ENCODE measurements at regions not wholly inside any gene's neighbourhood (a gene's known extent, or its start where the extent isn't known, plus 50 kb on each side); places are given as distances from the start of the nearest gene placed in this dataset.

GRCh38 chr4:38396091-38396490 lies 267.9 kb upstream of the KLF3 start:
- peak; percentile 28 for ATAC-seq (ENCODE audit: low FRiP score)
- no peak for TF ChIP-seq CTCF (IDR thresholded peaks at IDR 0.05)
- no peak for DNase-seq (ENCODE audit: low spot score)

GRCh38 chr4:38396845-38397547 lies 267.0 kb upstream of the KLF3 start:
- ATAC-seq (ENCODE audit: low FRiP score) (no peak), DNase-seq (ENCODE audit: low spot score) (no peak)
- TF ChIP-seq CTCF (IDR thresholded peaks at IDR 0.05), result no peak

- no peak for ATAC-seq (ENCODE audit: low FRiP score)
- no peak for TF ChIP-seq CTCF (IDR thresholded peaks at IDR 0.05)
- DNase-seq (ENCODE audit: low spot score), result no peak
These were observed 263.1 kb upstream of the KLF3 start for GRCh38 chr4:38400946-38401345.

- ATAC-seq (ENCODE audit: low FRiP score) (no peak), DNase-seq (ENCODE audit: low spot score) (no peak)
These were observed 257.8 kb upstream of the KLF3 start for GRCh38 chr4:38406243-38406642.

GRCh38 chr4:38409852-38410251 lies 254.1 kb upstream of the KLF3 start:
- no peak for TF ChIP-seq CTCF (IDR thresholded peaks at IDR 0.05)
- no peak for ATAC-seq (ENCODE audit: low FRiP score)
- DNase-seq (ENCODE audit: low spot score), result no peak

More at GRCh38 chr4:38406243-38406642, 257.8 kb upstream of the KLF3 start:
- TF ChIP-seq CTCF (IDR thresholded peaks at IDR 0.05), result no peak

GRCh38 chr4:38411092-38411491 lies 252.9 kb upstream of the KLF3 start:
- no peak for TF ChIP-seq CTCF (IDR thresholded peaks at IDR 0.05)
- DNase-seq (ENCODE audit: low spot score), result no peak
- no peak for ATAC-seq (ENCODE audit: low FRiP score)

GRCh38 chr4:38411981-38412536 lies 251.9 kb upstream of the KLF3 start:
- no peak for DNase-seq (ENCODE audit: low spot score)
- TF ChIP-seq CTCF (IDR thresholded peaks at IDR 0.05), result no peak
- no peak for ATAC-seq (ENCODE audit: low FRiP score)
